WTC11 (cell line): ENCODE measurements at regions not wholly inside any gene's neighbourhood (a gene's known extent, or its start where the extent isn't known, plus 50 kb on each side); places are given as distances from the start of the nearest gene placed in this dataset.

Experiments used
- ATAC-seq: fragments of 200-7000 bp; cut with Tn5 transposase; 2 replicates; pipeline ENCODE4 v1.10.0; 2021; ENCODE audit warnings: mild to moderate bottlenecking, moderate library complexity
- CTCF ChIA-PET: fragments of 300-600 bp; sonication (Branson Sonifier 250); formaldehyde crosslinking; loops from one replicate; lab custom pipeline; 2021; ENCODE audit warnings: antibody characterized with exemption; lab: Charles Lee
- POLR2A ChIA-PET: fragments of 350-600 bp; sonication (Branson Sonifier 250); formaldehyde crosslinking; loops from one replicate; lab custom pipeline; 2021; ENCODE audit warnings: antibody characterized with exemption; lab: Charles Lee
- DNase-seq: peaks from one replicate; pipeline ENCODE4 v3.0.0; 2021; ENCODE audit warnings: low spot score
- H3K27ac Mint-ChIP-seq: 2 replicates; pipeline ENCODE4 v1.8.0; 2021; ENCODE audit warnings: mixed read lengths
- H3K27me3 Mint-ChIP-seq: 2 replicates; pipeline ENCODE4 v1.8.0; 2021; ENCODE audit warnings: low read depth, mild to moderate bottlenecking, moderate library complexity, mixed read lengths
- H3K36me3 Mint-ChIP-seq: 2 replicates; pipeline ENCODE4 v1.8.0; 2021; ENCODE audit warnings: mixed read lengths
- H3K4me1 Mint-ChIP-seq: 2 replicates; pipeline ENCODE4 v1.8.0; 2022; ENCODE audit warnings: mixed read lengths
- H3K4me3 Mint-ChIP-seq: 2 replicates; pipeline ENCODE4 v1.8.0; 2021; ENCODE audit warnings: mild to moderate bottlenecking, moderate library complexity, mixed read lengths
- H3K9me3 Mint-ChIP-seq: 2 replicates; pipeline ENCODE4 v1.8.0; 2021; ENCODE audit warnings: mixed read lengths
- ATF1 ChIP-seq: sonication (generic); formaldehyde crosslinking; IDR thresholded peaks from 2 replicates; pipeline ENCODE4 v1.8.1; 2023; ENCODE audit warnings: mild to moderate bottlenecking, moderate library complexity, missing genetic modification reagents
- ELF4 ChIP-seq: sonication (generic); formaldehyde crosslinking; IDR thresholded peaks from 2 replicates; pipeline ENCODE4 v1.8.1; 2022; ENCODE audit warnings: low read depth, mild to moderate bottlenecking, moderate library complexity, missing genetic modification reagents
- ERG ChIP-seq: fragments of 250-450 bp; sonication (Bioruptor Pico); IDR thresholded peaks from 2 replicates; pipeline ENCODE4 v1.8.0; 2021; ENCODE audit warnings: mild to moderate bottlenecking
- FOXK1 ChIP-seq: sonication (generic); formaldehyde crosslinking; IDR thresholded peaks from 2 replicates; pipeline ENCODE4 v1.8.0; 2022; ENCODE audit warnings: mild to moderate bottlenecking, moderate library complexity, missing genetic modification reagents
- JAZF1 ChIP-seq: fragments of 250-450 bp; sonication (Bioruptor Pico); IDR thresholded peaks from 2 replicates; pipeline ENCODE4 v1.9.0; 2021; ENCODE audit warnings: moderate library complexity, mild to moderate bottlenecking, inconsistent platforms
- ZNF121 ChIP-seq: sonication (generic); formaldehyde crosslinking; IDR thresholded peaks from 2 replicates; pipeline ENCODE4 v1.8.0; 2023; ENCODE audit warnings: missing genetic modification reagents
- TF ChIP-seq, protein P1 (sequence below): sonication (generic); formaldehyde crosslinking; IDR thresholded peaks from 2 replicates; pipeline ENCODE4 v1.8.1; 2023; ENCODE audit warnings: mild to moderate bottlenecking, moderate library complexity, missing genetic modification reagents
- TF ChIP-seq, protein P2 (sequence below): sonication (generic); formaldehyde crosslinking; IDR thresholded peaks from 2 replicates; pipeline ENCODE4 v1.8.0; 2023; ENCODE audit warnings: mild to moderate bottlenecking, missing genetic modification reagents
- TF ChIP-seq, protein P3 (sequence below): fragments of 250-450 bp; sonication (Bioruptor Pico); IDR thresholded peaks from 2 replicates; pipeline ENCODE4 v1.9.0; 2021; ENCODE audit warnings: mild to moderate bottlenecking, borderline replicate concordance
- TF ChIP-seq, protein P4 (sequence below): sonication (generic); formaldehyde crosslinking; conservative IDR thresholded peaks from 2 replicates; pipeline ENCODE4 v1.8.1; 2022; ENCODE audit warnings: mild to moderate bottlenecking, missing genetic modification reagents
- TF ChIP-seq, protein P5 (sequence below): sonication (generic); formaldehyde crosslinking; IDR thresholded peaks from 2 replicates; pipeline ENCODE4 v1.8.1; 2022; ENCODE audit warnings: missing genetic modification reagents, borderline replicate concordance
- TF ChIP-seq, protein P6 (sequence below): fragments of 250-450 bp; sonication (Bioruptor Pico); IDR thresholded peaks from 2 replicates; pipeline ENCODE4 v1.9.0; 2021; ENCODE audit warnings: mild to moderate bottlenecking

- CTCF ChIA-PET = no interaction called here
- H3K27ac Mint-ChIP-seq = no peak overlapping the region
- TF ChIP-seq, protein P1, sequence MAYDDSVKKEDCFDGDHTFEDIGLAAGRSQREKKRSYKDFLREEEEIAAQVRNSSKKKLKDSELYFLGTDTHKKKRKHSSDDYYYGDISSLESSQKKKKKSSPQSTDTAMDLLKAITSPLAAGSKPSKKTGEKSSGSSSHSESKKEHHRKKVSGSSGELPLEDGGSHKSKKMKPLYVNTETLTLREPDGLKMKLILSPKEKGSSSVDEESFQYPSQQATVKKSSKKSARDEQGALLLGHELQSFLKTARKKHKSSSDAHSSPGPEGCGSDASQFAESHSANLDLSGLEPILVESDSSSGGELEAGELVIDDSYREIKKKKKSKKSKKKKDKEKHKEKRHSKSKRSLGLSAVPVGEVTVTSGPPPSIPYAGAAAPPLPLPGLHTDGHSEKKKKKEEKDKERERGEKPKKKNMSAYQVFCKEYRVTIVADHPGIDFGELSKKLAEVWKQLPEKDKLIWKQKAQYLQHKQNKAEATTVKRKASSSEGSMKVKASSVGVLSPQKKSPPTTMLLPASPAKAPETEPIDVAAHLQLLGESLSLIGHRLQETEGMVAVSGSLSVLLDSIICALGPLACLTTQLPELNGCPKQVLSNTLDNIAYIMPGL (CRISPR knock-in tag) = no peak
- TF ChIP-seq ERG = no peak
- TF ChIP-seq, protein P2, sequence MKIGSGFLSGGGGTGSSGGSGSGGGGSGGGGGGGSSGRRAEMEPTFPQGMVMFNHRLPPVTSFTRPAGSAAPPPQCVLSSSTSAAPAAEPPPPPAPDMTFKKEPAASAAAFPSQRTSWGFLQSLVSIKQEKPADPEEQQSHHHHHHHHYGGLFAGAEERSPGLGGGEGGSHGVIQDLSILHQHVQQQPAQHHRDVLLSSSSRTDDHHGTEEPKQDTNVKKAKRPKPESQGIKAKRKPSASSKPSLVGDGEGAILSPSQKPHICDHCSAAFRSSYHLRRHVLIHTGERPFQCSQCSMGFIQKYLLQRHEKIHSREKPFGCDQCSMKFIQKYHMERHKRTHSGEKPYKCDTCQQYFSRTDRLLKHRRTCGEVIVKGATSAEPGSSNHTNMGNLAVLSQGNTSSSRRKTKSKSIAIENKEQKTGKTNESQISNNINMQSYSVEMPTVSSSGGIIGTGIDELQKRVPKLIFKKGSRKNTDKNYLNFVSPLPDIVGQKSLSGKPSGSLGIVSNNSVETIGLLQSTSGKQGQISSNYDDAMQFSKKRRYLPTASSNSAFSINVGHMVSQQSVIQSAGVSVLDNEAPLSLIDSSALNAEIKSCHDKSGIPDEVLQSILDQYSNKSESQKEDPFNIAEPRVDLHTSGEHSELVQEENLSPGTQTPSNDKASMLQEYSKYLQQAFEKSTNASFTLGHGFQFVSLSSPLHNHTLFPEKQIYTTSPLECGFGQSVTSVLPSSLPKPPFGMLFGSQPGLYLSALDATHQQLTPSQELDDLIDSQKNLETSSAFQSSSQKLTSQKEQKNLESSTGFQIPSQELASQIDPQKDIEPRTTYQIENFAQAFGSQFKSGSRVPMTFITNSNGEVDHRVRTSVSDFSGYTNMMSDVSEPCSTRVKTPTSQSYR = no peak
- no peak for TF ChIP-seq ELF4 (CRISPR knock-in tag)
- TF ChIP-seq, protein P3, sequence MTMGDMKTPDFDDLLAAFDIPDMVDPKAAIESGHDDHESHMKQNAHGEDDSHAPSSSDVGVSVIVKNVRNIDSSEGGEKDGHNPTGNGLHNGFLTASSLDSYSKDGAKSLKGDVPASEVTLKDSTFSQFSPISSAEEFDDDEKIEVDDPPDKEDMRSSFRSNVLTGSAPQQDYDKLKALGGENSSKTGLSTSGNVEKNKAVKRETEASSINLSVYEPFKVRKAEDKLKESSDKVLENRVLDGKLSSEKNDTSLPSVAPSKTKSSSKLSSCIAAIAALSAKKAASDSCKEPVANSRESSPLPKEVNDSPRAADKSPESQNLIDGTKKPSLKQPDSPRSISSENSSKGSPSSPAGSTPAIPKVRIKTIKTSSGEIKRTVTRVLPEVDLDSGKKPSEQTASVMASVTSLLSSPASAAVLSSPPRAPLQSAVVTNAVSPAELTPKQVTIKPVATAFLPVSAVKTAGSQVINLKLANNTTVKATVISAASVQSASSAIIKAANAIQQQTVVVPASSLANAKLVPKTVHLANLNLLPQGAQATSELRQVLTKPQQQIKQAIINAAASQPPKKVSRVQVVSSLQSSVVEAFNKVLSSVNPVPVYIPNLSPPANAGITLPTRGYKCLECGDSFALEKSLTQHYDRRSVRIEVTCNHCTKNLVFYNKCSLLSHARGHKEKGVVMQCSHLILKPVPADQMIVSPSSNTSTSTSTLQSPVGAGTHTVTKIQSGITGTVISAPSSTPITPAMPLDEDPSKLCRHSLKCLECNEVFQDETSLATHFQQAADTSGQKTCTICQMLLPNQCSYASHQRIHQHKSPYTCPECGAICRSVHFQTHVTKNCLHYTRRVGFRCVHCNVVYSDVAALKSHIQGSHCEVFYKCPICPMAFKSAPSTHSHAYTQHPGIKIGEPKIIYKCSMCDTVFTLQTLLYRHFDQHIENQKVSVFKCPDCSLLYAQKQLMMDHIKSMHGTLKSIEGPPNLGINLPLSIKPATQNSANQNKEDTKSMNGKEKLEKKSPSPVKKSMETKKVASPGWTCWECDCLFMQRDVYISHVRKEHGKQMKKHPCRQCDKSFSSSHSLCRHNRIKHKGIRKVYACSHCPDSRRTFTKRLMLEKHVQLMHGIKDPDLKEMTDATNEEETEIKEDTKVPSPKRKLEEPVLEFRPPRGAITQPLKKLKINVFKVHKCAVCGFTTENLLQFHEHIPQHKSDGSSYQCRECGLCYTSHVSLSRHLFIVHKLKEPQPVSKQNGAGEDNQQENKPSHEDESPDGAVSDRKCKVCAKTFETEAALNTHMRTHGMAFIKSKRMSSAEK = no peak
- TF ChIP-seq, protein P4, sequence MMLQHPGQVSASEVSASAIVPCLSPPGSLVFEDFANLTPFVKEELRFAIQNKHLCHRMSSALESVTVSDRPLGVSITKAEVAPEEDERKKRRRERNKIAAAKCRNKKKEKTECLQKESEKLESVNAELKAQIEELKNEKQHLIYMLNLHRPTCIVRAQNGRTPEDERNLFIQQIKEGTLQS (CRISPR knock-in tag) = no peak
- TF ChIP-seq ATF1 = no peak
- TF ChIP-seq, protein P5, sequence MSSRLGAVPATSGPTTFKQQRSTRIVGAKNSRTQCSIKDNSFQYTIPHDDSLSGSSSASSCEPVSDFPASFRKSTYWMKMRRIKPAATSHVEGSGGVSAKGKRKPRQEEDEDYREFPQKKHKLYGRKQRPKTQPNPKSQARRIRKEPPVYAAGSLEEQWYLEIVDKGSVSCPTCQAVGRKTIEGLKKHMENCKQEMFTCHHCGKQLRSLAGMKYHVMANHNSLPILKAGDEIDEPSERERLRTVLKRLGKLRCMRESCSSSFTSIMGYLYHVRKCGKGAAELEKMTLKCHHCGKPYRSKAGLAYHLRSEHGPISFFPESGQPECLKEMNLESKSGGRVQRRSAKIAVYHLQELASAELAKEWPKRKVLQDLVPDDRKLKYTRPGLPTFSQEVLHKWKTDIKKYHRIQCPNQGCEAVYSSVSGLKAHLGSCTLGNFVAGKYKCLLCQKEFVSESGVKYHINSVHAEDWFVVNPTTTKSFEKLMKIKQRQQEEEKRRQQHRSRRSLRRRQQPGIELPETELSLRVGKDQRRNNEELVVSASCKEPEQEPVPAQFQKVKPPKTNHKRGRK = no peak
- TF ChIP-seq FOXK1 (CRISPR knock-in tag) = no peak
- TF ChIP-seq ZNF121 (CRISPR knock-in tag) = no peak
- TF ChIP-seq JAZF1 (CRISPR knock-in tag) = no peak
- TF ChIP-seq, protein P6, sequence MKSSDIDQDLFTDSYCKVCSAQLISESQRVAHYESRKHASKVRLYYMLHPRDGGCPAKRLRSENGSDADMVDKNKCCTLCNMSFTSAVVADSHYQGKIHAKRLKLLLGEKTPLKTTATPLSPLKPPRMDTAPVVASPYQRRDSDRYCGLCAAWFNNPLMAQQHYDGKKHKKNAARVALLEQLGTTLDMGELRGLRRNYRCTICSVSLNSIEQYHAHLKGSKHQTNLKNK (CRISPR knock-in tag) = no peak
- TF ChIP-seq, all 79 proteins: peak for 0
- POLR2A ChIA-PET = interaction anchor here (0.6 kb wide), 1 partner anchor 11 kb away, joined by 4 read pairs; no protein-coding TSS in a partner anchor
- no peak for DNase-seq
- H3K27me3 Mint-ChIP-seq = no peaks in the 10 kb centered on the region
- H3K4me3 Mint-ChIP-seq = no peak overlapping the region
- peaks cover 4% of the 10 kb centered on the region for H3K9me3 Mint-ChIP-seq
- H3K4me1 Mint-ChIP-seq = peaks cover 13% of the 10 kb centered on the region
- ATAC-seq = no peak
- no peaks in the 10 kb centered on the region for H3K36me3 Mint-ChIP-seq
Measured at GRCh38 chr9:91138760-91139159, 223.0 kb downstream of the AUH start.
